CD14-positive monocyte (primary cell): ENCODE measurements at regions not wholly inside any gene's neighbourhood (a gene's known extent, or its start where the extent isn't known, plus 50 kb on each side); places are given as distances from the start of the nearest gene placed in this dataset.
"Not testable (repeated sequence)": the region's sequence is repeated elsewhere in the genome, so short reads cannot be mapped to it uniquely, and the experiment has no call there.

Source experiments
- DNase-seq, 3 donors: peaks; one replicate each; pipeline ENCODE4 v3.0.0-alpha.2; 2011 to 2022
- H2AFZ ChIP-seq: 2 replicates; pipeline ENCODE4 v1.6.0; 2012; ENCODE audit warnings: mild to moderate bottlenecking, low read depth, low read length, inconsistent platforms; ENCODE audit not compliant: insufficient read depth, poor library complexity, severe bottlenecking
- H3K27ac ChIP-seq, 2 donors: 1 replicate in 1 of 2; 2 replicates in 1 of 2; pipeline ENCODE4 v1.5.1; 2012 to 2013; ENCODE audit warnings: low read length in 2 of 2, control low read depth in 1 of 2, inconsistent platforms in 1 of 2, low read depth in 1 of 2, mild to moderate bottlenecking in 1 of 2
- H3K27me3 ChIP-seq, 2 donors: one replicate each; pipeline versions ENCODE4 v1.6.0 to v1.6.1; 2011 to 2013; ENCODE audit warnings: low read length in 2 of 2; ENCODE audit not compliant: control insufficient read depth in 2 of 2, insufficient read depth in 2 of 2
- H3K36me3 ChIP-seq, 2 donors: replicated peaks in 1 of 2; 1 replicate in 1 of 2; 2 replicates in 1 of 2; pipeline versions ENCODE4 v1.5.1 to v1.6.1; 2012 to 2013; ENCODE audit warnings: low read length in 2 of 2, control low read depth in 1 of 2, inconsistent platforms in 1 of 2, mild to moderate bottlenecking in 1 of 2; ENCODE audit not compliant: insufficient read depth in 2 of 2, control insufficient read depth in 1 of 2
- H3K4me1 ChIP-seq, 2 donors: 1 replicate in 1 of 2; 2 replicates in 1 of 2; pipeline versions ENCODE4 v1.5.1 to v1.6.1; 2012 to 2013; ENCODE audit warnings: low read length in 2 of 2, control low read depth in 1 of 2, inconsistent platforms in 1 of 2, mild to moderate bottlenecking in 1 of 2, moderate library complexity in 1 of 2; ENCODE audit not compliant: insufficient read depth in 2 of 2, control insufficient read depth in 1 of 2
- H3K4me2 ChIP-seq: replicated peaks from 2 replicates; pipeline ENCODE3; 2012; ENCODE audit warnings: low read length, moderate library complexity, mild to moderate bottlenecking; ENCODE audit not compliant: poor library complexity, severe bottlenecking; ENCODE audit errors: extremely low read depth
- H3K4me3 ChIP-seq, 3 experiments: fragments of 200-600 bp in 1 of 3; sonication (generic) in 1 of 3; replicated peaks in 1 of 3; 1 replicate in 2 of 3; 2 replicates in 1 of 3; pipeline ENCODE4 v1.5.1; 2011 to 2013; ENCODE audit warnings: low read length in 3 of 3, mild to moderate bottlenecking in 3 of 3, control low read depth in 2 of 3, low read depth in 2 of 3, inconsistent platforms in 1 of 3, moderate library complexity in 1 of 3
- H3K79me2 ChIP-seq: 2 replicates; pipeline ENCODE4 v1.6.0; 2012; ENCODE audit warnings: mild to moderate bottlenecking, control low read depth, inconsistent platforms, low read length, moderate library complexity; ENCODE audit not compliant: insufficient read depth
- H3K9ac ChIP-seq: 2 replicates; pipeline ENCODE4 v1.6.0; 2017; ENCODE audit warnings: low read length, mild to moderate bottlenecking; ENCODE audit not compliant: insufficient read depth, poor library complexity, severe bottlenecking
- H3K9me3 ChIP-seq, 2 donors: replicated peaks in 1 of 2; 1 replicate in 1 of 2; 2 replicates in 1 of 2; pipeline versions ENCODE4 v1.5.1 to v1.6.1; 2012 to 2013; ENCODE audit warnings: low read length in 2 of 2, control low read depth in 1 of 2; ENCODE audit not compliant: control insufficient read depth in 1 of 2, insufficient read depth in 1 of 2
- H4K20me1 ChIP-seq: 2 replicates; pipeline ENCODE4 v1.6.0; 2012; ENCODE audit warnings: mild to moderate bottlenecking, low read length, control low read depth, moderate library complexity; ENCODE audit not compliant: insufficient read depth
- H3K27ac Mint-ChIP-seq, 7 donors: one replicate each; pipeline ENCODE4 v1.8.0; 2020; ENCODE audit warnings: mild to moderate bottlenecking in 7 of 7, mixed read lengths in 7 of 7, moderate library complexity in 6 of 7, inconsistent platforms in 2 of 7
- H3K27me3 Mint-ChIP-seq, 3 donors: one replicate each; pipeline ENCODE4 v1.8.0; 2021 to 2022; ENCODE audit warnings: low read depth in 3 of 3, mild to moderate bottlenecking in 3 of 3, mixed read lengths in 3 of 3, moderate library complexity in 3 of 3, inconsistent platforms in 1 of 3
- H3K36me3 Mint-ChIP-seq, 2 donors: one replicate each; pipeline ENCODE4 v1.8.0; 2020; ENCODE audit warnings: mixed read lengths in 2 of 2, inconsistent platforms in 1 of 2, mild to moderate bottlenecking in 1 of 2
- H3K4me1 Mint-ChIP-seq: one replicate; pipeline ENCODE4 v1.8.0; 2020; ENCODE audit warnings: mild to moderate bottlenecking, mixed read lengths
- H3K4me3 Mint-ChIP-seq, 2 donors: one replicate each; pipeline ENCODE4 v1.8.0; 2020; ENCODE audit warnings: mild to moderate bottlenecking in 2 of 2, mixed read lengths in 2 of 2, moderate library complexity in 1 of 2
- H3K9me3 Mint-ChIP-seq, 7 donors: one replicate each; pipeline ENCODE4 v1.8.0; 2020 to 2022; ENCODE audit warnings: mixed read lengths in 7 of 7, mild to moderate bottlenecking in 6 of 7, moderate library complexity in 6 of 7, inconsistent platforms in 2 of 7
- WGBS: methylation state at CpG from one replicate; pipeline ENCODE4 v1.1.5; 2013; ENCODE audit warnings: missing lambda C conversion rate; ENCODE audit not compliant: insufficient coverage; 5-methylcytosine and 5-hydroxymethylcytosine counted together
- intact Hi-C, 2 donors: fragments of 100-400 bp; cut with micrococcal nuclease; formaldehyde crosslinking; loops; one replicate each; pipeline versions ENCODE4 v1.15.0 to v1.15.1; 2023
- TF ChIP-seq, protein P1 (sequence below): fragments of 200-600 bp; IDR thresholded peaks from one replicate; pipeline ENCODE4 v1.8.0; 2022; ENCODE audit warnings: antibody characterized with exemption, mild to moderate bottlenecking

DNA sequence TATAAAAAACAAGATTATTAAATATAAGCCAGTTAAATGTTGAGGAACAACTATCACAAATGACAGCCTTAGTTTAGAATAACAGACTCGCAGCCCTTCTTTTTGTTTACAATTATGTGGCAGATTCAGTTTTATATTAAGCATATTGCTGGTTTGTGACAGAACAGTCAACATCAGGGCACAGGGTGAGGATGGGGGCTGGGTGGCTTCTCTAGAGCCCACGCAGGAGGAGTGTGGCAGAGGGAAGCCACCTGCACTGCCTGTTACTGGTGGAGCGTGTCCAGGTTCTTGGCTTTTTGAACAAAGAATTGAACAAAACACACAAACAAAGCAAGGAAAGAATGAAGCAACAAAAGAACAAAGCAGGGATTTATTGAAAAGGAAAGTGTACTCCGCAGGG, 1415.2 kb downstream of the KHDRBS2 start:
- H3K36me3 ChIP-seq, H2AFZ ChIP-seq, H3K4me3 ChIP-seq, H3K27ac Mint-ChIP-seq, H3K4me1 ChIP-seq, H3K9ac ChIP-seq, H3K27me3 Mint-ChIP-seq, DNase-seq, H3K36me3 Mint-ChIP-seq, intact Hi-C loops, H3K27ac ChIP-seq, H3K4me1 Mint-ChIP-seq, H3K4me2 ChIP-seq, H4K20me1 ChIP-seq, H3K79me2 ChIP-seq, H3K27me3 ChIP-seq, H3K4me3 Mint-ChIP-seq: not testable (repeated sequence)
- no CpG with 5 or more reads among the region's 4 CpGs for WGBS
- H3K9me3 Mint-ChIP-seq: peaks cover 5 to 26% (median 13%) of the 10 kb centered on the region in 7 donors
- peaks cover 23 to 28% of the 10 kb centered on the region in 2 donors for H3K9me3 ChIP-seq

DNA sequence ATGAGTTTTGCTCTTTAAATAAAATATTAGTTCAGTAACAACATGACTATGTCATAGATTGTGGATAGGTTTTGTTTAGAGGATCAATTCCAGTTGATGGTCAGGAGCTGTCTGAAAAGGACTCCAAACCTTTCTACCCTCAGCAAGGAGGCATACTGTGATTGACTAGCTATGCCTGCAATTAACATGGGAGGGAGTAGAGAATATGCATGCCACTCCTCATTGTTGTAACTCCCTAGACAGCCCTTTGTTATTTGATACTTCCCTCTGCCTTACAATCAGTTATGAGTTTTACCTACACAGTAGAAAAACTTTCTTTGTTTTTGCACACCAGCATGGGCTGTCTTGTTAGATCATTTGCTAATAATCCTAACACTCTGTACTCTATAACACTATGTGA, 1418.5 kb downstream of the KHDRBS2 start:
- Mint-ChIP-seq H3K9me3 (peaks cover 4 to 20% (median 7%) of the 10 kb centered on the region in 7 donors), H3K36me3 (no peaks in the 10 kb centered on the region), H3K27ac (no peak overlapping the region), H3K27me3 (no peaks in the 10 kb centered on the region), H3K4me3 (no peak overlapping the region), H3K4me1 (no peaks in the 10 kb centered on the region)
- H3K27me3 ChIP-seq: no peaks in the 10 kb centered on the region
- H3K4me1 ChIP-seq: no peaks in the 10 kb centered on the region
- no peak for DNase-seq
- H2AFZ ChIP-seq: no peak overlapping the region
- H3K4me2 ChIP-seq: no peak overlapping the region
- no peak overlapping the region for H3K9ac ChIP-seq
- no peak overlapping the region for H3K27ac ChIP-seq
- TF ChIP-seq, protein P1, sequence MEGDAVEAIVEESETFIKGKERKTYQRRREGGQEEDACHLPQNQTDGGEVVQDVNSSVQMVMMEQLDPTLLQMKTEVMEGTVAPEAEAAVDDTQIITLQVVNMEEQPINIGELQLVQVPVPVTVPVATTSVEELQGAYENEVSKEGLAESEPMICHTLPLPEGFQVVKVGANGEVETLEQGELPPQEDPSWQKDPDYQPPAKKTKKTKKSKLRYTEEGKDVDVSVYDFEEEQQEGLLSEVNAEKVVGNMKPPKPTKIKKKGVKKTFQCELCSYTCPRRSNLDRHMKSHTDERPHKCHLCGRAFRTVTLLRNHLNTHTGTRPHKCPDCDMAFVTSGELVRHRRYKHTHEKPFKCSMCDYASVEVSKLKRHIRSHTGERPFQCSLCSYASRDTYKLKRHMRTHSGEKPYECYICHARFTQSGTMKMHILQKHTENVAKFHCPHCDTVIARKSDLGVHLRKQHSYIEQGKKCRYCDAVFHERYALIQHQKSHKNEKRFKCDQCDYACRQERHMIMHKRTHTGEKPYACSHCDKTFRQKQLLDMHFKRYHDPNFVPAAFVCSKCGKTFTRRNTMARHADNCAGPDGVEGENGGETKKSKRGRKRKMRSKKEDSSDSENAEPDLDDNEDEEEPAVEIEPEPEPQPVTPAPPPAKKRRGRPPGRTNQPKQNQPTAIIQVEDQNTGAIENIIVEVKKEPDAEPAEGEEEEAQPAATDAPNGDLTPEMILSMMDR: no peak
- no peaks in the 10 kb centered on the region for H3K79me2 ChIP-seq
- H4K20me1 ChIP-seq: no peaks in the 10 kb centered on the region
- H3K9me3 ChIP-seq: peaks cover 18 to 20% of the 10 kb centered on the region in 2 donors
- intact Hi-C loops: no loop called here
- H3K36me3 ChIP-seq: no peaks in the 10 kb centered on the region
- no peak overlapping the region for H3K4me3 ChIP-seq

DNA sequence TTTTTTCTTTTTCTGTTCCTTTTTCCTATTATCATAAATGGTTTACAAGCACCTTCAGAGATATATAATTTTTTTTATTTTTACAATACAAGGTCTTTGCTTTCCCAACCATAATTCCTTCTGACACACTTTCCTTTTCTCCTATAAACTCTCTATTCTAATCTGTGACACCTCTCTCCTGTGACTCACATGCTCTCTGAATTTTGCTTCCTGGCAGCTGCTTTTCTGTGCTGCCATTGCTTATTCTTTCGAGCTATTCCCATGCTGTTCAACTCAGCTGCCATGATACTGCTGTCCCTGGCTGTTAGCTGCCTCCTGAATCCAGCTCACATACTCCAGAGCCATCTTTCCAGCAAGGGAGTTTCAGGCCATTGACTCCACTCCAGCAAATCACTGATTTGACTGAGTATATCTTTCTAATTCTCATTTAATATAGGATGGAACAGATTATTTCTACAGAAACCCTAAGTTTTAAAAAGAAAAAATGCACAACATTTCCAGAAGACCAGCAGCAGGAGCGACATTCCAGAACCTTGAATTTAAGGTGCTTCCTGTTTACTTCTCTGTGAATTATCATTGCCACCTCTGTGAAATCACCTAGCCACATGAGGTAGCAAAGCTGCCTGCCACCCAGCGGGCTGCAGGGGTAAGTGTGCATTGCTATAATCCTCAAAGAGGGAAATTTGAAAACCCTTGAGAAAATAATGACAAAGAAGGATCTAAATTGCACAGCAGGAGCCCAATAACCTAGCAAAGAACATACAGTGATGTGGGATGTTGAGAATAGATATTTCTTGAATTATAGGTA, 1442.6 kb downstream of the KHDRBS2 start:
- H3K4me3 Mint-ChIP-seq, H3K36me3 Mint-ChIP-seq, H3K4me3 ChIP-seq, H3K9me3 ChIP-seq, H3K79me2 ChIP-seq, H3K27me3 Mint-ChIP-seq, H3K4me1 ChIP-seq, H3K4me1 Mint-ChIP-seq, H3K4me2 ChIP-seq, H3K27ac Mint-ChIP-seq, DNase-seq, H3K36me3 ChIP-seq, H2AFZ ChIP-seq, H4K20me1 ChIP-seq, H3K9ac ChIP-seq, H3K27ac ChIP-seq, intact Hi-C loops, H3K27me3 ChIP-seq: not testable (repeated sequence)
- H3K9me3 Mint-ChIP-seq: peaks cover 0 to 16% (median 5%) of the 10 kb centered on the region in 7 donors
- WGBS: no CpG with 5 or more reads among the region's 3 CpGs

DNA sequence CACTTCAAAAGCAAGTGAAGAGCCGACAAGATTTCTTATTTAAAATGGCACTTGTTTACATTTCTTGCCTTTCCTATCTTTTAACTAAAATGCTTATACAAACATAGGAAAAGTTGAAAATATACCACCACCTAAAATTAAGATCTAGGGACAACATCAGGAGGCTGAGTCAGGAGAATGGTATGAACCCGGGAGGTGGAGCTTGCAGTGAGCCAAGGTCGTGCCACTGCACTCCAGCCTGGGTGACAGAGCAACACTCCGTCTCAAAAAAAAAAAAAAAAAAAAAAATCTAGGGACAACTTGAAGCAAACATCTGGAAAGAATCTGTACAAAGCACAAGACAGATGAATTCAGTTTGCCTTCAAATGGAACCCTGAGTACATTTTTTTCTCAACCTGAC, 1455.3 kb downstream of the KHDRBS2 start:
- H3K36me3 ChIP-seq, H4K20me1 ChIP-seq, H3K4me1 Mint-ChIP-seq, H3K79me2 ChIP-seq, H3K9ac ChIP-seq, H3K27ac ChIP-seq, H3K4me1 ChIP-seq, H3K27ac Mint-ChIP-seq, DNase-seq, intact Hi-C loops, H3K4me3 ChIP-seq, H3K4me3 Mint-ChIP-seq, H3K36me3 Mint-ChIP-seq, H3K27me3 Mint-ChIP-seq, H2AFZ ChIP-seq, H3K27me3 ChIP-seq, H3K4me2 ChIP-seq: not testable (repeated sequence)
- H3K9me3 Mint-ChIP-seq: peaks cover 3 to 23% (median 8%) of the 10 kb centered on the region in 7 donors
- H3K9me3 ChIP-seq: peaks cover 10 to 13% of the 10 kb centered on the region in 2 donors
- 80% methylated on average over 1 of the region's 4 CpGs for WGBS
